HAP-1 (cell line): ENCODE measurements at regions not wholly inside any gene's neighbourhood (a gene's known extent, or its start where the extent isn't known, plus 50 kb on each side); places are given as distances from the start of the nearest gene placed in this dataset.

Source experiments
- DNase-seq, 2 experiments: peaks; one replicate each; pipeline ENCODE4 v3.0.0-alpha.2; 2016 to 2020; ENCODE audit warnings: low spot score in 2 of 2
- H3K27me3 ChIP-seq: fragments of 250-450 bp; sonication (Bioruptor Pico); 2 replicates; pipeline ENCODE4 v1.5.1; 2020; ENCODE audit warnings: low read depth, mild to moderate bottlenecking, moderate library complexity
- H3K36me3 ChIP-seq: fragments of 250-450 bp; sonication (Bioruptor Pico); replicated peaks from 2 replicates; pipeline ENCODE4 v1.5.1; 2020; ENCODE audit warnings: mild to moderate bottlenecking
- H3K4me1 ChIP-seq: fragments of 250-450 bp; sonication (Bioruptor Pico); 2 replicates; pipeline ENCODE4 v1.5.1; 2020; ENCODE audit warnings: mild to moderate bottlenecking
- H3K4me3 ChIP-seq: fragments of 250-450 bp; sonication (Bioruptor Pico); 2 replicates; pipeline ENCODE4 v1.5.1; 2020; ENCODE audit warnings: mild to moderate bottlenecking, moderate library complexity
- H3K9me3 ChIP-seq: fragments of 250-450 bp; sonication (Bioruptor Pico); 2 replicates; pipeline ENCODE4 v1.5.1; 2020; ENCODE audit warnings: mild to moderate bottlenecking, moderate library complexity
- in situ Hi-C: fragments of 300-500 bp; cut with MboI; formaldehyde crosslinking; loops from 3 replicates; pipeline ENCODE4 v1.14.3; 2020; ENCODE audit warnings: low sequenced_read_pairs, inconsistent platforms, mixed read lengths

DNA sequence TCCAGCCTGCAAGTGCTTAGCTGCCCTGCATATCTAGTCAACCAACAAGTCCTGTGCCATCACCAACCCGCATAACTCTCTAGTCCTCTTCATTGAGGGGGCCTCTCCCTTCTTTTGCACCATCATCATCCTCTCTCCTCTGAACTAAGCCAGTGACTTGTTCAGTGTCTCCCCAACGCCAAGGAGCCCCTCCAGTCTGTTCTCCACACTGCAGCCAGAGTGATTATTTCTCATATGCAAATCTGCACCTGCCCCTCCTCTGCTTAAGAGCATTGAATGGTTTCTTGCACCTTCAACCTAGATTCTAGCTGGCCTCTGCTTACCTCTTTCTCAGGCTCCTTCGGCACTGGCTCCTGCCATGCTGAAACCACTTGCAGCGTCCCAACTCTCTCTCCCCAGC is 141.8 kb downstream of the FAM161A start:
- Histone ChIP-seq H3K9me3 (no peaks in the 10 kb centered on the region), H3K36me3 (no peaks in the 10 kb centered on the region), H3K27me3 (no peaks in the 10 kb centered on the region), H3K4me3 (no peak overlapping the region), H3K4me1 (no peaks in the 10 kb centered on the region)
- DNase-seq, result no peak
- in situ Hi-C loops, result no loop called here

DNA sequence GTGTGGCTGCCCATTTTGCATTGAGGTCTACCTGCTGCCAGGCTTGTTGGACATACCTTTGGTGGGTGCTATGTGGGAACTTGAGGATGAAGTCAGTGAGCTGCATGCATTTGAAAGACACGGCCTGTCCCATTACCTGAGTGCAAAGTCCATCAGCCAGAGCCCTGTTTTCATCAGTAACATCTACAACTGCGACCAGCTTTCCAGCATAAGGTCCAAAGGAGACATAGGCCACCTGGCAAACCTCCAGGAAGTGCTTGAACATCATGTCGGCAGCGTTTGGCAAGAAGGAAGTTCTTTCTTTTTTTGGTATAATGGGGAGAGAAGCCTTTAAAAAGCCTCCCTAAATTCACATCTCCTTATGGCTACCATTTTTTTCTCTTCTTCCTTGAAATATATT is 143.1 kb downstream of the FAM161A start:
- H3K4me3 ChIP-seq, result no peak overlapping the region
- no peaks in the 10 kb centered on the region for H3K27me3 ChIP-seq
- no peaks in the 10 kb centered on the region for H3K9me3 ChIP-seq
- DNase-seq, result no peak
- in situ Hi-C loops, result no loop called here
- H3K4me1 ChIP-seq, result no peaks in the 10 kb centered on the region
- no peaks in the 10 kb centered on the region for H3K36me3 ChIP-seq

- Histone ChIP-seq H3K36me3 (no peaks in the 10 kb centered on the region), H3K4me1 (no peaks in the 10 kb centered on the region), H3K27me3 (no peaks in the 10 kb centered on the region), H3K4me3 (no peak overlapping the region), H3K9me3 (no peaks in the 10 kb centered on the region)
- in situ Hi-C loops, result no loop called here
- DNase-seq, result no peak
Measured at GRCh38 chr2:61707984-61708852, 145.6 kb downstream of the FAM161A start.

DNA sequence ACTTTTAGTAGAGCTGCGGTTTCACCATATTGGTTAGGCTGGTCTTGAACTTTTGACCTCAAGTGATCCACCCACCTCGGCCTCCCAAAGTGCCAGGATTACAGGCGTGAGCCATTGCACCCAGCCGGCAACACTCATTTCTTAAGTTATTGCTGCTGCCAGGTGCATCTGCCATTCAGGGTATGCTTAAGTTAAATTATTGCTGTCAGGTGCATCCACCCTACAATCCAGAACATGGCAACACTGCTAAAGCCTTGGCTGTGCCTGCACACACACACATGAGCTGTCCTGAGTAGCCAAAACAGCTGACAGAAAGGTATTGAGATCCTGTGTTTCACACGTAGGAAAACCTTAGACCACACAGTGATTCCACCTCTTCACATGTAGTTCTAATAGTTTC is 148.2 kb downstream of the FAM161A start:
- in situ Hi-C loops, result no loop called here
- no peaks in the 10 kb centered on the region for H3K27me3 ChIP-seq
- H3K36me3 ChIP-seq, result no peaks in the 10 kb centered on the region
- no peaks in the 10 kb centered on the region for H3K4me1 ChIP-seq
- H3K4me3 ChIP-seq, result no peak overlapping the region
- no peak for DNase-seq
- no peaks in the 10 kb centered on the region for H3K9me3 ChIP-seq

- H3K36me3 ChIP-seq, result no peaks in the 10 kb centered on the region
- H3K9me3 ChIP-seq, result no peaks in the 10 kb centered on the region
- no peak for DNase-seq
- in situ Hi-C loops, result no loop called here
- H3K4me1 ChIP-seq, result no peaks in the 10 kb centered on the region
- no peaks in the 10 kb centered on the region for H3K27me3 ChIP-seq
- no peak overlapping the region for H3K4me3 ChIP-seq
Measured at GRCh38 chr2:61704364-61704763, 149.5 kb downstream of the FAM161A start.

- in situ Hi-C loops, result no loop called here
- DNase-seq, result no peak
- H3K27me3 ChIP-seq, result no peaks in the 10 kb centered on the region
Measured at GRCh38 chr2:61702088-61702467, 151.8 kb downstream of the FAM161A start.

GRCh38 chr2:61700464-61700863 is 153.4 kb downstream of the FAM161A start:
- no peaks in the 10 kb centered on the region for H3K36me3 ChIP-seq

More at GRCh38 chr2:61702088-61702467, 151.8 kb downstream of the FAM161A start:
- no peak overlapping the region for H3K4me3 ChIP-seq
- H3K9me3 ChIP-seq, result no peaks in the 10 kb centered on the region
- no peaks in the 10 kb centered on the region for H3K4me1 ChIP-seq
- no peaks in the 10 kb centered on the region for H3K36me3 ChIP-seq

DNA sequence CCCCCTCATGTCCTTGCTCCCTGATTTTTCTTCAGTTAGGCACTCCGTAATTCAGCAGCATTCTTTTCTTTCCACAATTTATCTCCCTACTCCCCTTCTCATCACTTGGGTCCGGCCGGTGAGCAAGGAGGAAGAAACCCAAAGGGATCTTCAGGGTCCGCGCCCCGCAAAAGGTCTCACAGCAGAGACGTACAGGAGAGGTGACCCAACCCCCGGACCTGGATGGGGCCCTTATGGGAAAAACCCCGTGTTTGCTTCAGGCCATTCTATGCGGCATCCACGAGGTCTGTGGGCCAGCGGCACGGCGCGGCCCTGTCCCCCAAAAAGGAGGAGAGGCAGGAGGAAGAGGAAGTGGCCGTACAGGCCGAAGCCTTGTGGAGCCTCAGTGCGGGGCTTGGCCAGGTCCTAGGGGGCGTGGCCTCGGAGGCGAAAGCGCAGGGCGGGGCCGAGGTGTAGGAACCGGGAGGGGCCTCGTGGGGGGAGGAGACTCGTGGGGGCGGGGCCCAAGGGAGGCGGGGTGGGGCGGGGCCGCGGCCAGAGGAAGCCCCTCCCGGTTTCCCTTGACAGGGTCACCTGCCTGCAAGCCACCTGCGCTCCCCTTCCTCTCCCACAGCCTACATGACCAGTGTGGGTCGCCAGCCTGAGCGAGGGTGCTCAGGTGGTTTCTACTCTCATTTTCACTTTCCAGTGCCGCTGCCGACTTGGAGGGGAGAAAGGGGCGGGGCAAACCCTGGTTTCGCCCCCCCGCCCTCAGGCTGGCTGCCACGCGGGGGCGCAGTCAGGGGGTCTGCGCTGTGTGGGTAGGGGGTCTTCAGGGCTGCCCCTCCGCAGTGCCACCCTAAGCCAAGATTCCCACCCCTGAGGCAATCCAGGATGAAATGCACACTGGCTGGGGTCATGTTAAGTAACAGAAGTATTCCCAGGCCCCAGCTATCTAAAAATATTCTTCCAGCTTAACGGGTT is 156.4 kb upstream of the XPO1 start:
- Histone ChIP-seq H3K4me1 (peaks cover 6% of the 10 kb centered on the region; the same call in 1 of the 2 replicates), H3K4me3 (peak overlapping the region; percentile 53), H3K9me3 (no peaks in the 10 kb centered on the region), H3K27me3 (no peaks in the 10 kb centered on the region), H3K36me3 (no peaks in the 10 kb centered on the region)
- DNase-seq, result peak; percentile 80 to 96
- in situ Hi-C loops, result no loop called here

More at GRCh38 chr2:61700464-61700863, 153.4 kb downstream of the FAM161A start:
- in situ Hi-C loops, result no loop called here
- H3K27me3 ChIP-seq, result no peaks in the 10 kb centered on the region
- no peak overlapping the region for H3K4me3 ChIP-seq
- no peak for DNase-seq
- no peaks in the 10 kb centered on the region for H3K9me3 ChIP-seq
- no peaks in the 10 kb centered on the region for H3K4me1 ChIP-seq

DNA sequence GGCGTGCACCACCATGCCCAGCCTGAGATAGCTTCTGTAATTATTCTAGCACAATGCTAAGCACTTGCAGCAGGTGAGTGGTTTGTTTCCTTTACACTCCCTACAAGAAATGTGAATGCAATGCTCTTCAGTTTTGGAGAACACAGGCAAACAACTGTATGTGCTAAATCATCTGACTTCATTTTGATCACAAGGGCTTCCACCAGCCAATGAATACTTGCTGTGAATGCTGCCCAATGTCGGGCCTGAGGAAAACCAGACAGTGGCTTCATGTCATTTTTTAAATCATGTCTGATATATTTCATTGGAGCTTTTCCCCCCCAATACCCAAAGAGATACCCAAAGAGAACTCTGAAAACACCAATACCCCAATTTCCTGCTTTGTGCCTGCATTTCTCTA is 155.6 kb upstream of the XPO1 start:
- no peak for DNase-seq
- Histone ChIP-seq H3K4me1 (peaks cover 6% of the 10 kb centered on the region; the same call in 1 of the 2 replicates), H3K9me3 (no peaks in the 10 kb centered on the region), H3K36me3 (no peaks in the 10 kb centered on the region), H3K4me3 (no peak overlapping the region), H3K27me3 (no peaks in the 10 kb centered on the region)
- in situ Hi-C loops, result no loop called here

DNA sequence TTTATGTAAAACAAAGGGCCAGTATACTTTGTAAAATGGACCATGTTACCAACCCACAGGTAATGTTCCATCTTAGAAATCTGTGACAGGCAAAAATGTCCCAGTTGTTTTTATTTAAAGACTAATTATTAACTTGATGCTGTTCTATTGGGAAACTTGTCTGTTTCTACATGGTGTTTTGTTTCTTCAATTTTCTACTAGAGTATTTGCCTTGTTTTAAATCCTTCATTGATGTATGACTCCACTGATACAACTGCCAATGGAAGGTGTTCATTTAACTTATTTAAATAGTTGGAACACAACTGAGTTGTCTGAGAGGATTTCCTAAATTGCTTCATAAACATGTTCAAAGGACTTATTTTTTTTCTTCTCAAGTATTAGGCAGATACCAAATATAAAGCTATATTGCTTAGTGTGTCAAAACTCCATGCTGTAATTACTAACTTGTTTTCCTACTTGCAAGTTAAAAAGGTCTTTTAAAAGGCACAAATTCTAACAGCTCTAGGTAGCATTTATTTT is 152.0 kb upstream of the XPO1 start:
- Histone ChIP-seq H3K4me1 (peaks cover 6% of the 10 kb centered on the region; the same call in 1 of the 2 replicates), H3K4me3 (no peak overlapping the region), H3K9me3 (no peaks in the 10 kb centered on the region), H3K27me3 (no peaks in the 10 kb centered on the region), H3K36me3 (no peaks in the 10 kb centered on the region)
- in situ Hi-C loops, result no loop called here
- no peak for DNase-seq

DNA sequence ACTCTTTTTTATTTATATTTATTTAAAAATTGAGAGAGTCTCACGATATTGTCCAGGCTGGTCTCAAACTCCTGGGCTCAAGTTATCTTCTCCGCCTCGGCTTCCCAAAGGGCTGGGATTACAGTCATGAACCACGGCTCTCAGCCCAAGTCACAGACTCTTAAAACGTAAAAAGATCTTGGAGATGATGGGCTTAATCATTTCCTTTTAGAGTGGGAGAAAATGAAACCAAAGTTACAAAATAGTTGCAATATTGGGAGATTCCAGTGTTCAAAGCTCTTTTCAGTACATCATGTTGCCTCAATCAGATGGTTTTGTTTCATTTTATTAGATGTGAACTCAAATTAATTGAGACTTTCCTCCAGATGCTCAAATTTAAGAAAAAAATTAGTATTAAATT is 151.4 kb upstream of the XPO1 start:
- no peak overlapping the region for H3K4me3 ChIP-seq
- peaks cover 6% of the 10 kb centered on the region; the same call in 1 of the 2 replicates for H3K4me1 ChIP-seq
- no peaks in the 10 kb centered on the region for H3K36me3 ChIP-seq
- H3K27me3 ChIP-seq, result no peaks in the 10 kb centered on the region
- no peak for DNase-seq
- in situ Hi-C loops, result no loop called here
- no peaks in the 10 kb centered on the region for H3K9me3 ChIP-seq

DNA sequence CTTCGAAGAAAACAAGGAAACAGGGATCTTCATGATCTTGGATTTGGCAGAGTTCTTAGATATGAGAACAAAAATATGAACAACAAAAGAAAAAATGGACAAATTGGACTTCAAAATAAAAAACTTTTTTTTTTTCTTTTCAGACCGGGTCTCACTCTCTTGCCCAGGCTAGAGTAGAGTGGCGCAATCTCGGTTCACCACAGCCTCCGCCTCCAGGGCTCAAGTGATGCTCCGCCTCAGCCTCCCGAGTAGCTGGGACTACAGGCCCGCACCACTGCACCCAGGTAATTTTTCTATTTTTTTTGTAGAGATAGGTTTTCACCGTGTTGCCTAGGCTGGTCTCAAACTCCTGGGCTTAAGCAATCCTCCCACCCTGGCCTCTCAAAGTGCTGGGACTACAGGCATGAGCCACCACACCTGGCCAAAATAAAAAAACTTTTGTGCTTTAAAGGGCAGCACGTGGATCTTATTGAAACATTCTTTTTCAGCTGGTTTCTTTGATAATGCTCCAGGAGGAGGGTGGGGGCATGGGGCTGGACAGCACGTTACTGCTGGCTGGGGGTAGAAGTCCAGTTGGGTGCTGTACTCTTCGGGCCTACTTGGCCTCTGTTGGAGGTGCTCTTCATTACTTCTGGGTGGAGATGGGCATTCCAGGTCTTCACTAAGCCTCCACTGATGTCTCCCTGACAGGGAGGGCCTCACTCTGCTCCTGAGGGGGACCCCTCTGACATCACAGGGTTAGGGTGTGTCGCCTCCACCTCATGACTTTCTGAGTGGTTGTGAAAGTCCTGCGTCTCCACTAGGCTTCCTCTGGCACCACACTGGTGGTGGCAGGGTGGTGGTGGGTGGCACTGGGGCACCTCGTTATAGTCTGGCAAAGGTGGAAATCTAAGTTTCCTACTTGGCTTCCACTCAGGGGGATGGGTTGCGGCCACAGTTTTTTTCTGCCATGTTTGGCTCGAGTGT is 150.5 kb upstream of the XPO1 start:
- in situ Hi-C loops, result no loop called here

GRCh38 chr2:61679096-61679495 is 140.9 kb upstream of the XPO1 start:
- Histone ChIP-seq H3K36me3 (no peaks in the 10 kb centered on the region), H3K27me3 (no peaks in the 10 kb centered on the region), H3K9me3 (no peaks in the 10 kb centered on the region; the same call in none of the 2 replicates), H3K4me1 (no peaks in the 10 kb centered on the region; the same call in 1 of the 2 replicates), H3K4me3 (no peak overlapping the region)
- DNase-seq, result no peak
- in situ Hi-C loops, result no loop called here

More for the DNA sequence above, 150.5 kb upstream of the XPO1 start:
- DNase-seq, result no peak
- H3K4me1 ChIP-seq, result no peaks in the 10 kb centered on the region; the same call in 1 of the 2 replicates
- H3K36me3 ChIP-seq, result no peaks in the 10 kb centered on the region
- no peak overlapping the region for H3K4me3 ChIP-seq
- H3K27me3 ChIP-seq, result no peaks in the 10 kb centered on the region
- no peaks in the 10 kb centered on the region for H3K9me3 ChIP-seq
